H1 (cell line): ENCODE measurements at regions not wholly inside any gene's neighbourhood (a gene's known extent, or its start where the extent isn't known, plus 50 kb on each side); places are given as distances from the start of the nearest gene placed in this dataset.
A peak's percentile ranks its signal among the peaks of the same experiment; 100 is the strongest.

Experiments used
- CTCF ChIA-PET: fragments of 300-600 bp; sonication (Branson Sonifier 250); formaldehyde crosslinking; loops from one replicate; lab custom pipeline; 2021; ENCODE audit not compliant: partially characterized antibody; lab: Charles Lee
- POLR2A ChIA-PET: fragments of 300-600 bp; sonication (Branson Sonifier 250); formaldehyde crosslinking; loops from one replicate; lab custom pipeline; 2021; ENCODE audit warnings: inconsistent platforms; ENCODE audit not compliant: partially characterized antibody; lab: Charles Lee
- DNase-seq, 2 experiments: peaks; one replicate each; pipeline versions ENCODE4 v3.0.0 to v3.0.0-alpha.2; 2010 to 2022; ENCODE audit warnings: low spot score in 2 of 2, low read depth in 1 of 2, mixed read lengths in 1 of 2
- FAIRE-seq: peaks from 2 replicates; lab custom pipeline; 2011; peaks lifted over from hg19 to GRCh38; lab: Jason Lieb, UNC
- H2AFZ ChIP-seq: 2 replicates; pipeline ENCODE4 v1.8.1; 2012; ENCODE audit warnings: low read length, inconsistent platforms
- H2AK5ac ChIP-seq: 2 replicates; pipeline ENCODE4 v1.6.1; 2013; ENCODE audit warnings: low read depth, low read length
- H2BK120ac ChIP-seq: replicated peaks from 2 replicates; pipeline ENCODE3; 2013; ENCODE audit warnings: low read depth, low read length, inconsistent platforms
- H2BK12ac ChIP-seq: 2 replicates; pipeline ENCODE4 v1.6.1; 2013; ENCODE audit warnings: low read depth, low read length
- H2BK15ac ChIP-seq: 2 replicates; pipeline ENCODE4 v1.6.1; 2013; ENCODE audit warnings: low read length
- H2BK20ac ChIP-seq: 2 replicates; pipeline ENCODE4 v1.6.1; 2013; ENCODE audit warnings: low read length
- H2BK5ac ChIP-seq: 2 replicates; pipeline ENCODE4 v1.6.1; 2013; ENCODE audit warnings: low read depth, low read length
- H3K14ac ChIP-seq: 2 replicates; pipeline ENCODE4 v1.6.1; 2013; ENCODE audit warnings: inconsistent platforms; ENCODE audit not compliant: insufficient read length
- H3K18ac ChIP-seq: 2 replicates; pipeline ENCODE4 v1.6.1; 2013; ENCODE audit warnings: low read length; ENCODE audit errors: extremely low read depth
- H3K23ac ChIP-seq: 2 replicates; pipeline ENCODE4 v1.6.1; 2013; ENCODE audit warnings: inconsistent platforms; ENCODE audit not compliant: insufficient read length
- H3K23me2 ChIP-seq: 2 replicates; pipeline ENCODE4 v1.6.1; 2013; ENCODE audit warnings: low read depth, low read length
- H3K27ac ChIP-seq: 2 replicates; pipeline ENCODE4 v1.6.1; 2011; ENCODE audit warnings: low read depth, low read length, inconsistent platforms
- H3K27me3 ChIP-seq, 4 experiments: replicated peaks in 1 of 4; 1 replicate in 1 of 4; 2 replicates in 3 of 4; pipeline versions ENCODE4 v1.6.1 to v1.8.1; 2011 to 2013; ENCODE audit warnings: low read length in 3 of 4, mild to moderate bottlenecking in 3 of 4, inconsistent platforms in 2 of 4, mixed read lengths in 2 of 4, moderate library complexity in 1 of 4; ENCODE audit not compliant: control insufficient read depth in 3 of 4, insufficient read depth in 3 of 4; ENCODE audit errors: extremely low read depth in 1 of 4
- H3K36me3 ChIP-seq, 4 experiments: 2 replicates each; pipeline versions ENCODE4 v1.6.1 to v1.8.1; 2011 to 2013; ENCODE audit warnings: mild to moderate bottlenecking in 4 of 4, low read length in 3 of 4, moderate library complexity in 2 of 4, control low read depth in 1 of 4, inconsistent platforms in 1 of 4; ENCODE audit not compliant: insufficient read depth in 4 of 4, control insufficient read depth in 2 of 4
- H3K4ac ChIP-seq: replicated peaks from 2 replicates; pipeline ENCODE3; 2013; ENCODE audit warnings: low read length, low read depth, mixed read lengths, inconsistent platforms; ENCODE audit not compliant: insufficient read length
- H3K4me1 ChIP-seq, 4 experiments: replicated peaks in 1 of 4; 1 replicate in 1 of 4; 2 replicates in 3 of 4; pipeline versions ENCODE4 v1.6.1 to v1.8.1; 2011 to 2013; ENCODE audit warnings: low read length in 3 of 4, inconsistent platforms in 2 of 4, mixed read lengths in 1 of 4; ENCODE audit not compliant: insufficient read depth in 4 of 4, control insufficient read depth in 3 of 4
- H3K4me2 ChIP-seq, 2 experiments: 2 replicates each; pipeline versions ENCODE4 v1.6.1 to v1.8.1; 2011 to 2013; ENCODE audit warnings: low read depth in 2 of 2, low read length in 2 of 2, control low read depth in 1 of 2, inconsistent platforms in 1 of 2, mild to moderate bottlenecking in 1 of 2; ENCODE audit not compliant: insufficient read depth in 1 of 2
- H3K4me3 ChIP-seq, 4 experiments: fragments of 200-600, 300-600 bp in 1 of 4; sonication (generic), shearing (Covaris generic), sonication (Bioruptor Twin) in 1 of 4; 2 replicates each; pipeline versions ENCODE4 v1.5.1 to v1.8.1; 2011 to 2016; ENCODE audit warnings: low read length in 4 of 4, low read depth in 3 of 4, control low read depth in 2 of 4, inconsistent platforms in 2 of 4, mild to moderate bottlenecking in 2 of 4, mixed read lengths in 1 of 4, moderate library complexity in 1 of 4; ENCODE audit not compliant: insufficient read depth in 2 of 4; ENCODE audit errors: extremely low read depth in 1 of 4
- H3K56ac ChIP-seq: replicated peaks from 2 replicates; pipeline ENCODE3; 2013; ENCODE audit warnings: low read depth, mild to moderate bottlenecking, mixed read lengths, low read length, inconsistent platforms; ENCODE audit not compliant: insufficient read length
- H3K79me1 ChIP-seq: 2 replicates; pipeline ENCODE4 v1.6.1; 2013; ENCODE audit warnings: low read depth, low read length, control low read depth
- H3K79me2 ChIP-seq, 2 experiments: 2 replicates each; pipeline versions ENCODE4 v1.6.1 to v1.8.1; 2012 to 2013; ENCODE audit warnings: low read length in 2 of 2, mild to moderate bottlenecking in 2 of 2, inconsistent platforms in 1 of 2; ENCODE audit not compliant: insufficient read depth in 2 of 2, control insufficient read depth in 1 of 2
- H3K9ac ChIP-seq, 4 experiments: replicated peaks in 1 of 4; 1 replicate in 1 of 4; 2 replicates in 3 of 4; pipeline versions ENCODE4 v1.6.1 to v1.8.1; 2011 to 2013; ENCODE audit warnings: low read depth in 3 of 4, low read length in 3 of 4, control low read depth in 2 of 4, mild to moderate bottlenecking in 2 of 4, moderate library complexity in 2 of 4, inconsistent platforms in 1 of 4; ENCODE audit errors: extremely low read depth in 1 of 4
- H3K9me3 ChIP-seq, 2 experiments: 2 replicates each; pipeline versions ENCODE4 v1.6.1 to v1.8.1; 2012 to 2013; ENCODE audit warnings: mild to moderate bottlenecking in 2 of 2, moderate library complexity in 2 of 2, control low read depth in 1 of 2, inconsistent platforms in 1 of 2, low read depth in 1 of 2, low read length in 1 of 2, mixed read lengths in 1 of 2; ENCODE audit not compliant: insufficient read depth in 2 of 2
- H4K20me1 ChIP-seq, 2 experiments: replicated peaks in 1 of 2; 2 replicates each; pipeline versions ENCODE3 to v1.8.1; 2011 to 2013; ENCODE audit warnings: inconsistent platforms in 2 of 2, low read length in 2 of 2, mild to moderate bottlenecking in 1 of 2; ENCODE audit not compliant: insufficient read depth in 2 of 2, control insufficient read depth in 1 of 2
- H4K5ac ChIP-seq: 2 replicates; pipeline ENCODE4 v1.6.1; 2013; ENCODE audit warnings: low read length, low read depth, mixed read lengths, inconsistent platforms; ENCODE audit not compliant: insufficient read length
- H4K8ac ChIP-seq: 2 replicates; pipeline ENCODE4 v1.8.0; 2013; ENCODE audit warnings: mild to moderate bottlenecking, moderate library complexity, low read length, inconsistent platforms; ENCODE audit not compliant: insufficient read depth; ENCODE audit errors: extremely low read depth
- H4K91ac ChIP-seq: replicated peaks from 2 replicates; pipeline ENCODE3; 2013; ENCODE audit warnings: low read length, mixed read lengths, inconsistent platforms; ENCODE audit not compliant: insufficient read length
- ATF2 ChIP-seq: IDR thresholded peaks from 2 replicates; pipeline ENCODE4 v1.6.1; 2012; ENCODE audit warnings: low read length, inconsistent platforms
- EGR1 ChIP-seq: IDR thresholded peaks from 2 replicates; pipeline ENCODE4 v1.6.1; 2011; ENCODE audit warnings: low read depth, low read length, borderline replicate concordance
- HDAC6 ChIP-seq: IDR thresholded peaks from one replicate; pipeline ENCODE4 v1.7.1; 2012; ENCODE audit warnings: low read depth, mild to moderate bottlenecking, inconsistent platforms, low read length, moderate library complexity
- NANOG ChIP-seq: IDR thresholded peaks from 2 replicates; pipeline ENCODE4 v1.6.1; 2011; ENCODE audit warnings: low read length, low read depth, mild to moderate bottlenecking, inconsistent platforms; ENCODE audit not compliant: insufficient read depth, poor library complexity, severe bottlenecking
- RBBP5 ChIP-seq: IDR thresholded peaks from 2 replicates; pipeline ENCODE4 v1.7.1; 2012; ENCODE audit warnings: low read depth, mild to moderate bottlenecking, inconsistent platforms, low read length, moderate library complexity, borderline replicate concordance
- SIRT6 ChIP-seq: IDR thresholded peaks from one replicate; pipeline ENCODE4 v1.7.1; 2012; ENCODE audit warnings: low read length, inconsistent platforms
- ZNF274 ChIP-seq: IDR thresholded peaks from 2 replicates; pipeline ENCODE4 v1.7.0; 2012; ENCODE audit warnings: low read length, borderline replicate concordance; ENCODE audit errors: extremely low read depth
- WGBS, 2 experiments: shearing (Covaris generic) in 1 of 2; methylation state at CpG; one replicate each; pipeline versions ENCODE4 v1.1.6 to v1.1.7; 2013 to 2015; ENCODE audit warnings: low lambda C conversion rate in 2 of 2, mixed read lengths in 2 of 2, inconsistent platforms in 1 of 2, low coverage in 1 of 2, missing lambda C conversion rate in 1 of 2; ENCODE audit not compliant: insufficient replicate concordance in 2 of 2, insufficient coverage in 1 of 2, insufficient read length in 1 of 2; ENCODE audit errors: extremely low coverage in 1 of 2, missing lambda C conversion rate in 1 of 2; 5-methylcytosine and 5-hydroxymethylcytosine counted together

- H3K27ac ChIP-seq = no peak overlapping the region
- FAIRE-seq (no peak), DNase-seq (no peak)
- peak overlapping the region; percentile 28 for H2BK120ac ChIP-seq
- no peak overlapping the region for H3K23ac ChIP-seq
- no peak overlapping the region for H3K18ac ChIP-seq
- H3K4me1 ChIP-seq = peaks cover 0 to 5% (median under 1%) of the 10 kb centered on the region in 4 experiments; a peak in 2 of 7 replicates
- H2BK5ac ChIP-seq = no peak overlapping the region
- no peak overlapping the region for H4K8ac ChIP-seq
- no peak overlapping the region for H3K56ac ChIP-seq
- H3K23me2 ChIP-seq = no peaks in the 10 kb centered on the region
- peaks cover 3 to 6% of the 10 kb centered on the region in 2 experiments; a peak in 2 of 4 replicates for H3K9me3 ChIP-seq
- H2AK5ac ChIP-seq = no peak overlapping the region
- 91% methylated on average over 5 of the region's 5 CpGs; no CpG with 5 or more reads in 1 of the 2 experiments for WGBS, 2 experiments
- no peak overlapping the region for H2BK15ac ChIP-seq
- H2BK20ac ChIP-seq = no peak overlapping the region
- H3K14ac ChIP-seq = no peak overlapping the region
- no peak overlapping the region for H4K91ac ChIP-seq
- no peak overlapping the region for H4K5ac ChIP-seq
- H2AFZ ChIP-seq = no peak overlapping the region
- H4K20me1 ChIP-seq = no peaks in the 10 kb centered on the region
- no peak overlapping the region for H2BK12ac ChIP-seq
- H3K9ac ChIP-seq = no peak overlapping the region
- no peaks in the 10 kb centered on the region for H3K36me3 ChIP-seq
- POLR2A ChIA-PET = interaction anchor here (0.6 kb wide), 1 partner anchor 275 kb away, joined by 4 read pairs; no protein-coding TSS in a partner anchor
- H3K79me2 ChIP-seq = no peaks in the 10 kb centered on the region
- H3K4me3 ChIP-seq = no peak overlapping the region
- H3K79me1 ChIP-seq = no peaks in the 10 kb centered on the region
- no peaks in the 10 kb centered on the region for H3K27me3 ChIP-seq
- H3K4ac ChIP-seq = no peak overlapping the region
- no peak overlapping the region for H3K4me2 ChIP-seq
- CTCF ChIA-PET = no interaction called here
- no peak for TF ChIP-seq RBBP5
- TF ChIP-seq SIRT6 = no peak
- no peak for TF ChIP-seq NANOG
- TF ChIP-seq ATF2 = no peak
- TF ChIP-seq HDAC6 = no peak
- no peak for TF ChIP-seq ZNF274
- TF ChIP-seq EGR1 = no peak
Measured at GRCh38 chr1:83746234-83746633, 252.7 kb downstream of the TTLL7 start.
